CD4-positive, CD25-positive, alpha-beta regulatory T cell (primary cell): ENCODE measurements at regions not wholly inside any gene's neighbourhood (a gene's known extent, or its start where the extent isn't known, plus 50 kb on each side); places are given as distances from the start of the nearest gene placed in this dataset.

Experiments used
- ATAC-seq, 2 donors: fragments of 150-1000 bp; cut with Tn5 transposase; one replicate each; pipeline ENCODE4 v1.10.0; 2021; ENCODE audit warnings: low read depth in 2 of 2, moderate number of reproducible peaks in 2 of 2, moderate library complexity in 1 of 2
- DNase-seq, 3 donors: peaks; one replicate each; pipeline versions ENCODE4 v3.0.0 to v3.0.0-alpha.2; 2012 to 2022; ENCODE audit warnings: mixed read lengths in 1 of 3
- H3K27ac ChIP-seq: one replicate; pipeline ENCODE4 v1.7.0; 2013; ENCODE audit warnings: mild to moderate bottlenecking, low read length; ENCODE audit not compliant: insufficient read depth, poor library complexity, severe bottlenecking
- H3K27me3 ChIP-seq: one replicate; pipeline ENCODE4 v1.7.0; 2013; ENCODE audit warnings: low read length; ENCODE audit not compliant: control insufficient read depth, insufficient read depth
- H3K36me3 ChIP-seq: one replicate; pipeline ENCODE4 v1.7.0; 2013; ENCODE audit warnings: mild to moderate bottlenecking, low read length, moderate library complexity; ENCODE audit not compliant: control insufficient read depth, insufficient read depth
- H3K4me1 ChIP-seq: 2 replicates; pipeline ENCODE4 v1.7.0; 2013; ENCODE audit warnings: mild to moderate bottlenecking, low read length; ENCODE audit not compliant: insufficient read depth, control insufficient read depth, poor library complexity, severe bottlenecking
- H3K4me3 ChIP-seq: one replicate; pipeline ENCODE4 v1.7.0; 2013; ENCODE audit warnings: low read depth, mild to moderate bottlenecking, low read length, moderate library complexity
- H3K9me3 ChIP-seq, 2 experiments: 1 replicate in 1 of 2; 2 replicates in 1 of 2; pipeline ENCODE4 v1.7.0; 2013; ENCODE audit warnings: low read length in 2 of 2, mild to moderate bottlenecking in 1 of 2, moderate library complexity in 1 of 2; ENCODE audit not compliant: control insufficient read depth in 2 of 2
- H3K27ac Mint-ChIP-seq, 3 donors: one replicate each; pipeline ENCODE4 v1.8.0; 2020 to 2022; ENCODE audit warnings: mild to moderate bottlenecking in 3 of 3, mixed read lengths in 3 of 3, moderate library complexity in 2 of 3
- H3K27me3 Mint-ChIP-seq: one replicate; pipeline ENCODE4 v1.8.0; 2022; ENCODE audit warnings: mild to moderate bottlenecking, mixed read lengths
- H3K36me3 Mint-ChIP-seq: one replicate; pipeline ENCODE4 v1.8.0; 2020; ENCODE audit warnings: mixed read lengths
- H3K4me1 Mint-ChIP-seq, 4 donors: one replicate each; pipeline ENCODE4 v1.8.0; 2020 to 2022; ENCODE audit warnings: mixed read lengths in 4 of 4, mild to moderate bottlenecking in 1 of 4
- H3K4me3 Mint-ChIP-seq, 4 donors: one replicate each; pipeline ENCODE4 v1.8.0; 2020 to 2022; ENCODE audit warnings: mild to moderate bottlenecking in 4 of 4, mixed read lengths in 4 of 4, moderate library complexity in 3 of 4
- H3K9me3 Mint-ChIP-seq, 7 donors: one replicate each; pipeline ENCODE4 v1.8.0; 2020 to 2022; ENCODE audit warnings: mixed read lengths in 7 of 7, mild to moderate bottlenecking in 3 of 7, moderate library complexity in 2 of 7

GRCh38 chr1:101540161-101540560, 303.3 kb downstream of the S1PR1 start:
- no peak overlapping the region for H3K4me3 Mint-ChIP-seq
- H3K27me3 Mint-ChIP-seq: peaks cover 16% of the 10 kb centered on the region
- Histone ChIP-seq H3K9me3 (no peaks in the 10 kb centered on the region), H3K27ac (no peak overlapping the region), H3K27me3 (peaks cover 6% of the 10 kb centered on the region), H3K36me3 (no peaks in the 10 kb centered on the region), H3K4me3 (no peak overlapping the region), H3K4me1 (no peaks in the 10 kb centered on the region)
- DNase-seq (no peak), ATAC-seq (no peak)
- H3K36me3 Mint-ChIP-seq: no peaks in the 10 kb centered on the region
- no peaks in the 10 kb centered on the region for H3K4me1 Mint-ChIP-seq
- peaks cover 0 to 4% (median 0%) of the 10 kb centered on the region in 7 donors for H3K9me3 Mint-ChIP-seq
- H3K27ac Mint-ChIP-seq: no peak overlapping the region

- Mint-ChIP-seq H3K27ac (no peak overlapping the region), H3K9me3 (no peaks in the 10 kb centered on the region), H3K36me3 (no peaks in the 10 kb centered on the region), H3K4me1 (no peaks in the 10 kb centered on the region), H3K27me3 (peaks cover 5% of the 10 kb centered on the region), H3K4me3 (no peak overlapping the region)
- no peaks in the 10 kb centered on the region for H3K4me1 ChIP-seq
- DNase-seq (no peak), ATAC-seq (no peak)
- no peaks in the 10 kb centered on the region for H3K27me3 ChIP-seq
- no peaks in the 10 kb centered on the region for H3K36me3 ChIP-seq
- no peak overlapping the region for H3K4me3 ChIP-seq
- H3K9me3 ChIP-seq: no peaks in the 10 kb centered on the region
- no peak overlapping the region for H3K27ac ChIP-seq
Observed at GRCh38 chr1:101546885-101547284, 310.1 kb downstream of the S1PR1 start.

- peaks cover 5% of the 10 kb centered on the region for H3K27me3 Mint-ChIP-seq
- no peaks in the 10 kb centered on the region for H3K9me3 Mint-ChIP-seq
- Histone ChIP-seq H3K4me1 (no peaks in the 10 kb centered on the region), H3K36me3 (no peaks in the 10 kb centered on the region), H3K27me3 (no peaks in the 10 kb centered on the region), H3K4me3 (no peak overlapping the region), H3K9me3 (no peaks in the 10 kb centered on the region), H3K27ac (no peak overlapping the region)
- no peak for DNase-seq
- ATAC-seq: no peak
- no peak overlapping the region for H3K4me3 Mint-ChIP-seq
- no peak overlapping the region for H3K27ac Mint-ChIP-seq
- no peaks in the 10 kb centered on the region for H3K36me3 Mint-ChIP-seq
- no peaks in the 10 kb centered on the region for H3K4me1 Mint-ChIP-seq
Observed at GRCh38 chr1:101547357-101547756, 310.5 kb downstream of the S1PR1 start.

- no peak for ATAC-seq
- no peak for DNase-seq
- no peaks in the 10 kb centered on the region for H3K4me1 Mint-ChIP-seq
- Histone ChIP-seq H3K36me3 (no peaks in the 10 kb centered on the region), H3K27ac (no peak overlapping the region), H3K27me3 (no peaks in the 10 kb centered on the region), H3K4me3 (no peak overlapping the region), H3K9me3 (no peaks in the 10 kb centered on the region), H3K4me1 (no peaks in the 10 kb centered on the region)
- H3K9me3 Mint-ChIP-seq: no peaks in the 10 kb centered on the region
- no peaks in the 10 kb centered on the region for H3K36me3 Mint-ChIP-seq
- no peaks in the 10 kb centered on the region for H3K27me3 Mint-ChIP-seq
- no peak overlapping the region for H3K27ac Mint-ChIP-seq
- no peak overlapping the region for H3K4me3 Mint-ChIP-seq
Observed at GRCh38 chr1:101548376-101548775, 311.6 kb downstream of the S1PR1 start.

- H3K4me1 ChIP-seq: no peaks in the 10 kb centered on the region
- no peak overlapping the region for H3K27ac ChIP-seq
- no peaks in the 10 kb centered on the region for H3K9me3 ChIP-seq
- ATAC-seq (no peak), DNase-seq (no peak)
- H3K9me3 Mint-ChIP-seq: peaks cover 0 to 3% (median 0%) of the 10 kb centered on the region in 7 donors
- H3K4me3 Mint-ChIP-seq: no peak overlapping the region
- no peaks in the 10 kb centered on the region for H3K27me3 ChIP-seq
- H3K27ac Mint-ChIP-seq: no peak overlapping the region
- H3K27me3 Mint-ChIP-seq: no peaks in the 10 kb centered on the region
- no peak overlapping the region for H3K4me3 ChIP-seq
- no peaks in the 10 kb centered on the region for H3K36me3 ChIP-seq
- H3K4me1 Mint-ChIP-seq: no peaks in the 10 kb centered on the region
- H3K36me3 Mint-ChIP-seq: no peaks in the 10 kb centered on the region
Observed at GRCh38 chr1:101550581-101550980, 313.8 kb downstream of the S1PR1 start.

- Histone ChIP-seq H3K27me3 (peaks cover 2% of the 10 kb centered on the region), H3K9me3 (no peaks in the 10 kb centered on the region), H3K27ac (no peak overlapping the region), H3K36me3 (no peaks in the 10 kb centered on the region), H3K4me1 (no peaks in the 10 kb centered on the region), H3K4me3 (no peak overlapping the region)
- H3K36me3 Mint-ChIP-seq: no peaks in the 10 kb centered on the region
- H3K4me1 Mint-ChIP-seq: no peaks in the 10 kb centered on the region
- DNase-seq (no peak), ATAC-seq (no peak)
- no peak overlapping the region for H3K27ac Mint-ChIP-seq
- H3K4me3 Mint-ChIP-seq: no peak overlapping the region
- H3K9me3 Mint-ChIP-seq: peaks cover 0 to 4% (median 0%) of the 10 kb centered on the region in 7 donors
- peaks cover 17% of the 10 kb centered on the region for H3K27me3 Mint-ChIP-seq
Observed at GRCh38 chr1:101566883-101567538, 330.2 kb downstream of the S1PR1 start.

- Mint-ChIP-seq H3K4me3 (no peak overlapping the region), H3K36me3 (no peaks in the 10 kb centered on the region), H3K9me3 (peaks cover 0 to 4% (median 0%) of the 10 kb centered on the region in 7 donors), H3K4me1 (no peaks in the 10 kb centered on the region), H3K27ac (no peak overlapping the region), H3K27me3 (peaks cover 22% of the 10 kb centered on the region)
- ATAC-seq (peak; percentile 50 to 60), DNase-seq (peak in 2 of 3 donors; percentile 34 to 53)
- Histone ChIP-seq H3K9me3 (no peaks in the 10 kb centered on the region), H3K27me3 (peaks cover 2% of the 10 kb centered on the region), H3K36me3 (no peaks in the 10 kb centered on the region), H3K27ac (no peak overlapping the region), H3K4me1 (no peaks in the 10 kb centered on the region), H3K4me3 (no peak overlapping the region)
Observed at GRCh38 chr1:101567582-101568189, 330.9 kb downstream of the S1PR1 start.

GRCh38 chr1:101587741-101588140, 350.9 kb downstream of the S1PR1 start:
- peaks cover 8% of the 10 kb centered on the region for H3K27me3 Mint-ChIP-seq
- H3K27ac ChIP-seq: no peak overlapping the region
- H3K9me3 Mint-ChIP-seq: peaks cover 0 to 2% (median 0%) of the 10 kb centered on the region in 7 donors
- ATAC-seq: no peak
- H3K27me3 ChIP-seq: no peaks in the 10 kb centered on the region
- H3K9me3 ChIP-seq: no peaks in the 10 kb centered on the region
- no peak overlapping the region for H3K27ac Mint-ChIP-seq
- H3K4me1 Mint-ChIP-seq: no peaks in the 10 kb centered on the region
- no peaks in the 10 kb centered on the region for H3K4me1 ChIP-seq
- H3K4me3 Mint-ChIP-seq: no peak overlapping the region
- H3K36me3 Mint-ChIP-seq: no peaks in the 10 kb centered on the region
- no peak for DNase-seq
- H3K36me3 ChIP-seq: no peaks in the 10 kb centered on the region
- no peak overlapping the region for H3K4me3 ChIP-seq
